CMK (cell line): ENCODE measurements at regions not wholly inside any gene's neighbourhood (a gene's known extent, or its start where the extent isn't known, plus 50 kb on each side); places are given as distances from the start of the nearest gene placed in this dataset.

Source experiments
- DNase-seq: peaks from one replicate; pipeline ENCODE4 v3.0.0-alpha.2; 2010; ENCODE audit warnings: low read depth

- DNase-seq, result no peak
Observed at GRCh38 chr17:73754886-73755400, 110.7 kb upstream of the SDK2 start.

GRCh38 chr17:73757420-73757819, 113.2 kb upstream of the SDK2 start:
- DNase-seq, result no peak

GRCh38 chr17:73758245-73758644, 114.0 kb upstream of the SDK2 start:
- no peak for DNase-seq

GRCh38 chr17:73759324-73759723, 115.1 kb upstream of the SDK2 start:
- DNase-seq, result no peak

GRCh38 chr17:73759734-73760438, 115.6 kb upstream of the SDK2 start:
- DNase-seq, result no peak

- DNase-seq, result no peak
Observed at GRCh38 chr17:73760439-73760758, 116.2 kb upstream of the SDK2 start.

GRCh38 chr17:73765824-73766563, 121.7 kb upstream of the SDK2 start:
- no peak for DNase-seq

- DNase-seq, result no peak
Observed at GRCh38 chr17:73767696-73768095, 123.5 kb upstream of the SDK2 start.

GRCh38 chr17:73768691-73769090, 124.4 kb upstream of the SDK2 start:
- DNase-seq, result no peak

GRCh38 chr17:73769479-73769878, 125.2 kb upstream of the SDK2 start:
- DNase-seq, result no peak

- DNase-seq, result no peak
Observed at GRCh38 chr17:73770115-73770848, 126.0 kb upstream of the SDK2 start.

- no peak for DNase-seq
Observed at GRCh38 chr17:73770849-73771229, 126.6 kb upstream of the SDK2 start.

- DNase-seq, result no peak
Observed at GRCh38 chr17:73772107-73772705, 128.0 kb upstream of the SDK2 start.

GRCh38 chr17:73773702-73774101, 129.5 kb upstream of the SDK2 start:
- DNase-seq, result no peak

GRCh38 chr17:73774852-73775251, 130.6 kb upstream of the SDK2 start:
- no peak for DNase-seq

- no peak for DNase-seq
Observed at GRCh38 chr17:73776351-73777130, 132.3 kb upstream of the SDK2 start.

- no peak for DNase-seq
Observed at GRCh38 chr17:73777131-73777449, 132.8 kb upstream of the SDK2 start.

- no peak for DNase-seq
Observed at GRCh38 chr17:73782231-73782630, 138.0 kb upstream of the SDK2 start.

GRCh38 chr17:73782641-73783381, 138.6 kb upstream of the SDK2 start:
- DNase-seq, result no peak

GRCh38 chr17:73783382-73783766, 139.1 kb upstream of the SDK2 start:
- no peak for DNase-seq

GRCh38 chr17:73783945-73784603, 139.8 kb upstream of the SDK2 start:
- DNase-seq, result no peak
